ENCODE measurements at regions not wholly inside any gene's neighbourhood (a gene's known extent, or its start where the extent isn't known, plus 50 kb on each side); places are given as distances from the start of the nearest gene placed in this dataset.

- TF ChIP-seq JUN (CRISPR knock-in tag; IDR thresholded peaks at IDR 0.05) (no peak), MLX (CRISPR knock-in tag; IDR thresholded peaks at IDR 0.05) (no peak), PRDM15 (CRISPR knock-in tag; IDR thresholded peaks at IDR 0.05) (no peak)
Observed at GRCh38 chr5:97629276-97629675, 446.2 kb upstream of the RIOK2 start (continued).

GRCh38 chr5:97635553-97635952, 452.5 kb upstream of the RIOK2 start:
- Mint-ChIP-seq H3K9me3 (peaks cover 9% of the 10 kb centered on the region), H3K36me3 (no peaks in the 10 kb centered on the region), H3K4me3 (no peak overlapping the region), H3K4me1 (no peaks in the 10 kb centered on the region), H3K27ac (no peak overlapping the region), H3K27me3 (ENCODE audit: low read depth) (no peaks in the 10 kb centered on the region)
- ChIA-PET CTCF (no interaction called here), POLR2A (no interaction called here)
- ATAC-seq (no peak), DNase-seq (ENCODE audit: low spot score) (no peak)
- TF ChIP-seq FOXJ3 (CRISPR knock-in tag; IDR thresholded peaks at IDR 0.05; ENCODE audit: borderline replicate concordance) (no peak), KAT7 (CRISPR knock-in tag; IDR thresholded peaks at IDR 0.05; ENCODE audit: borderline replicate concordance) (no peak)

- Mint-ChIP-seq H3K4me1 (no peaks in the 10 kb centered on the region), H3K9me3 (peaks cover 6% of the 10 kb centered on the region), H3K36me3 (no peaks in the 10 kb centered on the region), H3K27ac (no peak overlapping the region), H3K4me3 (no peak overlapping the region), H3K27me3 (ENCODE audit: low read depth) (no peaks in the 10 kb centered on the region)
- DNase-seq (ENCODE audit: low spot score), result no peak
- ATAC-seq, result no peak
- POLR2A ChIA-PET, result no interaction called here
- TF ChIP-seq ATF2 (CRISPR knock-in tag; IDR thresholded peaks at IDR 0.05; ENCODE audit: borderline replicate concordance, low read depth) (no peak), ZNF416 (CRISPR knock-in tag; IDR thresholded peaks at IDR 0.05) (no peak), PREB (CRISPR knock-in tag; IDR thresholded peaks at IDR 0.05; ENCODE audit: borderline replicate concordance) (no peak)
- CTCF ChIA-PET, result no interaction called here
Observed at GRCh38 chr5:97636766-97637165, 453.7 kb upstream of the RIOK2 start.

GRCh38 chr5:97641081-97641480, 458.0 kb upstream of the RIOK2 start:
- ChIA-PET POLR2A (interaction anchor here (0.6 kb wide), 1 partner anchor 321 kb away, joined by 3 read pairs; no protein-coding TSS in a partner anchor), CTCF (no interaction called here)
- Mint-ChIP-seq H3K4me3 (no peak overlapping the region), H3K27ac (no peak overlapping the region), H3K27me3 (ENCODE audit: low read depth) (no peaks in the 10 kb centered on the region; the same call in 1 of the 2 replicates), H3K4me1 (no peaks in the 10 kb centered on the region), H3K9me3 (peaks cover 3% of the 10 kb centered on the region), H3K36me3 (no peaks in the 10 kb centered on the region)
- ATAC-seq (no peak), DNase-seq (ENCODE audit: low spot score) (no peak)
- TF ChIP-seq ZNF232 (CRISPR knock-in tag; IDR thresholded peaks at IDR 0.05) (no peak), GRHL2 (CRISPR knock-in tag; IDR thresholded peaks at IDR 0.05; ENCODE audit: insufficient replicate concordance, severe bottlenecking) (no peak), ATF1 (CRISPR knock-in tag; IDR thresholded peaks at IDR 0.05) (no peak), ZBTB21 (CRISPR knock-in tag; IDR thresholded peaks at IDR 0.05; ENCODE audit: borderline replicate concordance) (no peak), ATF3 (CRISPR knock-in tag; conservative IDR thresholded peaks at IDR 0.05) (no peak), CREB1 (CRISPR knock-in tag; IDR thresholded peaks at IDR 0.05) (no peak), CDX4 (CRISPR knock-in tag; IDR thresholded peaks at IDR 0.05; ENCODE audit: borderline replicate concordance) (no peak), E2F1 (CRISPR knock-in tag; IDR thresholded peaks at IDR 0.05) (no peak), SMAD4 (CRISPR knock-in tag; IDR thresholded peaks at IDR 0.05) (no peak), ZNF425 (CRISPR knock-in tag; conservative IDR thresholded peaks at IDR 0.05) (no peak), NFE2L1 (CRISPR knock-in tag; IDR thresholded peaks at IDR 0.05) (no peak), FOXJ3 (CRISPR knock-in tag; IDR thresholded peaks at IDR 0.05; ENCODE audit: borderline replicate concordance) (no peak)

Data from WTC11 (cell line).